NCI-H774 (cell line): ENCODE measurements at regions not wholly inside any gene's neighbourhood (a gene's known extent, or its start where the extent isn't known, plus 50 kb on each side); places are given as distances from the start of the nearest gene placed in this dataset.
"Not testable (repeated sequence)": the region's sequence is repeated elsewhere in the genome, so short reads cannot be mapped to it uniquely, and the experiment has no call there.

Experiments
- DNase-seq: peaks from one replicate; lab custom pipeline; 2025; lab: John Stamatoyannopoulos, UW

DNA sequence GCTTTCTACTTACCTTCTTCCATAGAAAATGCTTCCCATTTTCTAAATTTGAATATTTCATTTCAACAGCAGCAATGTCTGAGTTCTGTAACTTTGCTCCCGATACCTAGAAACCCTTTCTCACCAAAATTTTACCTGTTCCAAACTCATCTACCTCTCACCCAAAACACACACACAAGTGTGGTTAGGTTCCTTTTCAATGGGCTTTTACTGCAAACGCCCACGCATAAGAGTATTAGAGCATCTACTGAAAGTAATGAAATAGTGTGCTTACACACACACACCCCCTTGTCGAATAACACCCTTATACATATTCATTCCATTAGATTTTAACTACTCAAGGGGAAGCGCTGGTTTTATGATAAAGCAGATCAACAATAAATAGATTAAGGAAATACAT lies 610.3 kb upstream of the AADAT start:
- no peak for DNase-seq

DNA sequence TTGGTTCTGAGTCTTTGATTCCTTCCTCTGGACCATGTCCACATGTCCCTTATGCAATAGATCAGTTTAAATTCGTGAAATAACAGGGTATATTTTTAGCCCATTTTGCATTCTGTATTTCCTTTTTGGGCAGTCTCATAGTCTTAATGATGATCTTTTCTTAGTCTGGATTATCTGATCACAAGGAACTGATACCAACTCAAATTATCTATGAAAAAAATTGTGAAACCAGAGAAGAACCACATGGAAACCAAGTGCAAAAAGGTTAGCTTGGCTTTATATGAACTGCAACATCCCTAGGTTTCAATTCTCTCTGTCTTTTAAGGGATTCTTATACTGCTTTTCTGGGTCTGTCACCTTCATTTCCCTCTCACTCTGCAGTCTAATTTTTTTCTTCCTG lies 608.6 kb upstream of the AADAT start:
- no peak for DNase-seq

DNA sequence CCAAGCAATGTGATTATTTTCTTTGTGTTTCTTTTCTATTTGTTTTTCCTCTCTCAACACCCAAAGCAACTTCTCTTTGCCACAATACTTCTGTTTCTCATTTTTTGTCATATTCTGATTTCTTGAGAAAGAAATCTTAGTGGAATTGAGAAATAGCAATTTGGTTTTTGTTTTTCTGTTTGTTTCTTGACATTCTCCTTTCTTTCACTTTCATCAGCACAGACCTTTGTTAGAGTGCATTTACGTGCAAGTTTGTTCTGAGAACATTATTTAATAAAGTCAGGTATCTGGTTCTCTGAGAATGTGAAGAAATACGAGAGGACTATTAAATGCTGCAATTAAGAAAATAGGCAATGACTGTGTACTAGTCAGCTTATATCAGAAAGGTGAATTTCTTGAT lies 608.1 kb upstream of the AADAT start:
- DNase-seq, result no peak

- no peak for DNase-seq
These were observed 607.3 kb upstream of the AADAT start for GRCh38 chr4:170697045-170697444.

DNA sequence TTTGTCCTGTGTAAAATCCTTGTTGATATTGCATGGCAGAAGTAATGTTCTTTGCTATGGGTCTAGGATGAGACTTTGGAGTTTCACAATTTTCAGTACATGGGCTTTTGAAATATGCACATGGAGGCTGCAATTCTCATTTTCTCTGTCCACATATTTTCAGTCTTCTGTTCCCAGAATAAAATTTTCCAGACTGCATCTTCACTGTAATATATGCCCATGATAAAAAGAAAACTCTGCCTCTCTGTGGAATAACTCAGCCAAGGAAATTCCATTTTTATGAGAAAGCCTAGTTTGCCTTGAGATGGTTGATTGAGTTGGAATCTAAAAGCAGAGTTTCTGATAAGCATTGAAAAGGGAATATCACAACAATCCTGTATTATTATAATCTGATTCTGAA lies 601.4 kb upstream of the AADAT start:
- DNase-seq, result no peak

DNA sequence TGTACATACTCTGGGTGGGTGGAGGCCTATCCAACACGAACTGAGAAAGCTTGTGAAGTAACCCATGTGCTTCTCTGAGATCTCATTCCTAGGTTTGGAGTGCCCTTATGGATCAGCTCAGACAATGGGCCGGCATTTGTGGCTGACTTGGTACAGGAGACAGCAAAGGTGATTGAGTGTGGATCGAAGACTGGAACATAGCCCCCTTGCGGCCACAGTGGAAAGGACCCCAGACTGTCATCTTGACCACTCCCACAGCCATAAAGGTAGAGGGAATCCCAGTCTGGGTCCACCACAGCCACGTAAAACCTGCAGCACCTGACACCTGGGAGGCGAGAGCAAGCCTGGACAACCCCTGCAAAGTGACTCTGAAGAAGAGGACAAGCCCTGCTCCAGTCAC lies 598.0 kb upstream of the AADAT start:
- no peak for DNase-seq

GRCh38 chr4:170685701-170686100 lies 595.9 kb upstream of the AADAT start:
- DNase-seq, result not testable (repeated sequence)

- no peak for DNase-seq
These were observed 593.0 kb upstream of the AADAT start for GRCh38 chr4:170682558-170683294.

GRCh38 chr4:170682087-170682486 lies 592.3 kb upstream of the AADAT start:
- DNase-seq, result not testable (repeated sequence)

- DNase-seq, result no peak
These were observed 586.0 kb upstream of the AADAT start for GRCh38 chr4:170675568-170676262.

DNA sequence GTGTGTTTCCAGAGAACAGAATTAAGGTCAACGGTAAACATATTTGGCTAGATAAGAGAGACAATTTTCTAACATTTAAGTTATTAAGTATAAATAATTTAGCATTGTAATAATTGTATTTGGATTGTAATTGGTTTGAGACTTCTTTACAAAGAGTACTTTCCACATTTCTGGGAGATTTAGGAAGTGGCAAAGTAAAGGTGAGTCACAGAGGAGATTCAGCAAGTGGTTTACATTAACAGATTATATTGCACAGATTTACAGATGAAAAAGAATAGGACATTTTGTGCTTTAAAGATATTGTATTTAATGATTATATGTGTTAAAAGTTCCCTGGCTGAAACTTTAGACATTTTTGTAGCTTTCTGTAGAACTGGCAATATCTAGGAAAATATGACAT lies 584.4 kb upstream of the AADAT start:
- no peak for DNase-seq

DNA sequence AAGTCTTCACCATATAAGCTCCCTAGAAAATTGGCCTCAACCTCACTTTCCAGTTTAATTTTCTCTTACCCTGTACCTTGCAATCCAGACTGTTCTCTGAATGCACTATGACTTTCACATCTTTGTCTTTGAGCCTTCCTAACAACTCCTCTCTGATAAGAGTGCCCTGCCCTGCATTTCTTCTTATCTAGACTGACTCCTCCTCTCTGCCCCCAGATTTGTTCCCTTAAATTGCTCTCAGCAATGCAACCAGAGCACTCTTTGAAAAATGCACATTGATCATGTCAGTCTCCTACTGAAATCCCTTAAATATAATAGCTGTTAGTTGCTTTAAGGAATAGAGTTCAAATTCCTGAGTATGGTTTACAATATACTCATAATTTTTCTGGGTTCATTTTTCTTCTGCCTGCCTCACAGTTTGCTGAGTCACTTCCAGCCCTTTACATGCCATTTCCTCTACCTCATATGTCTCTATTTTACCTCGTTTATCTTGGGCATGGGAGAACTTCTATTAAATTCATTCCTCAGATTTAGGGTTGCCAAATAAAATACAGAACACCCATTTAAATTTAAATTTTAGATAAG lies 582.7 kb upstream of the AADAT start:
- DNase-seq, result no peak

DNA sequence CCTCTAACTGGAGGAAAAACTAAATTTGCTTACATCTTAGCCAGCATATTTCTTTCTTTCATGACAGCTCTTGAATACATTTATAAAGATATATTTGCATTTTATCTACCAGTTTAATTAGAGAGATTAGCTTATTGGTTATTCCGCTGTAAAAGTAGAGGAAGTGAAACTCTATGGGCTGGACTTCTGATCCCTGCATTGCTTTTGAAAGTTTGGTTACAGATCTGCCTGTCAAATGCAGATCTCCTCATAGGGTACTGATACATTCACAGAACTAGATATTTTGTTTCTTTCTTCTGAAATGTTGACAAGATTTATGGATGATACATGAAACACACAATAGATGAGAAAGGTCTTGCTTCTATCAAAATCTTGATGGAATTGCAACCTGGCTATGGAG lies 581.4 kb upstream of the AADAT start:
- DNase-seq, result no peak

DNA sequence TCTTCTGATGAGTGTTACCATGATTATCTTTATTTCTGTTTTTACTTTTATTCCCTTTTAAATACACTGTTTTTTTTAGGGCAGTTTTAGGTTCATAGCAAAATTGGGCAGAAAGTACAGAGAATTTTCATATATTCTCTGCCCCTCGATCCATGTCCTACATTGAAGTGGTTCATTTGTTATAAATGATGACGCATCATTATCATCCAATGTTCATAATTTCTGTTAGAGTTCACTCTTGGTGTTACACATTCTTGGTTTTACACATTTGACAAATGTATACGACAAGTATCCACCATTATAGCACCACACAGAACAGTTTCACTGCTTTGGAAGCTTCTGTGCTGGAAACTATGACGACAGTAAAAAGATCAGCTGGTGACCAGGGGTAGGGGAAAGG lies 578.1 kb upstream of the AADAT start:
- DNase-seq, result no peak

DNA sequence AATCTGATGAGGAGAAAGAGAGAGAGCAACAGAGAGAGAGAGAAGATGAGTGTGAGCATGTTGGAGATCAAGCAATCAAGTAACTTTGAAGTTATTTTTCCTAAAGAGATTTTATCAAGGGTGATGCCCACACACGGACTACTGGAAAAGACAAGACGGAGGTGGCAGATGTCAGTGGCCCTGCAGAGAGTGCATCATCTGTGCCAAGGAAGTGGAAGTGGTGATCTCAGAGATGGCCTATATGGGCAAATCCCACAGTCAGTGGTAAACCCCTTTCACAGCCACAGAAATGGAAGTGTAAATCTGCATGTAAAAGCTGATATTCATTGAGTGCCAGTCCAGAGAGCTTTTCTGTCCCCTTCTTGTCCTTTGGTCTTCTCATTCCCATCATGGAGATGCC lies 577.2 kb upstream of the AADAT start:
- no peak for DNase-seq

GRCh38 chr4:170662250-170662649 lies 572.5 kb upstream of the AADAT start:
- DNase-seq, result no peak

DNA sequence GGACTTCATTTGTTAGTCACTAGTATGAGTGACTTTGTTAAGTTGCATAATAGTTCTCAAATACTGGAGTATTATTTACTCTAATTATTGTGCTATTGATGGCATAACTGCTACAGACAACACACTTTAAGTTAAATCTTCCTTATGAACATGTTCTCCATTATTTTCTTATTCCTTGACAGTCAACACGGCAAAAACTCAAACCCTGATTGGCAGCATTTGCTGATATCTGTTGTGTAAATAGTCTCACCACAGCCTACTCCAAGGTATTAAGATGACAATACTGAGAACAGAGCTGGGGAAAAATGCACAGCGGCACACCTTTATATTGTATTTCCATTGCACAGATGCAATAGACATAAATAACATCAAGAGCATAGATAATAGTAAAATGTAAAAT lies 568.0 kb upstream of the AADAT start:
- no peak for DNase-seq

DNA sequence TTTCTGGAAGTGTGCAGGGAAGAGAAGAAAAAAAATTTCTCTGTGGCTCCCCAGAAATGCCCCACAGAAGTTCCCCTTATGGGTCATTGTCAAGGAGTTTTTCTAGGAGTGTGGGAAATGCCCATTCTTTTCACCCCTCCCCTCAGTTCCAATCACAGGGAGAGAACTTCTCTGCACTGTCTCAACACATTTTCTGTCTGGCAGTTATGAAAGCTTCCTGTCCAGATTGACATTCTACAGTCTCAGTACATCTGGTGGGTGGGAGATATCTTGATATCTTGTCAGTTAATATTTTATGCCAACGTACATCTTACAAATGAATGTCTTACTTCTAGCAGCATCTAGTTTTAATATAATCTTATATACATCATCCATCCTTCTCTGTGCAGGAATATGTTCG lies 566.8 kb upstream of the AADAT start:
- DNase-seq, result no peak

- DNase-seq, result no peak
These were observed 562.8 kb upstream of the AADAT start for GRCh38 chr4:170652571-170652970.

- DNase-seq, result no peak
These were observed 562.0 kb upstream of the AADAT start for GRCh38 chr4:170651786-170652185.

- no peak for DNase-seq
These were observed 537.7 kb upstream of the AADAT start for GRCh38 chr4:170627418-170627817.

- DNase-seq, result no peak
These were observed 534.1 kb upstream of the AADAT start for GRCh38 chr4:170623899-170624298.

DNA sequence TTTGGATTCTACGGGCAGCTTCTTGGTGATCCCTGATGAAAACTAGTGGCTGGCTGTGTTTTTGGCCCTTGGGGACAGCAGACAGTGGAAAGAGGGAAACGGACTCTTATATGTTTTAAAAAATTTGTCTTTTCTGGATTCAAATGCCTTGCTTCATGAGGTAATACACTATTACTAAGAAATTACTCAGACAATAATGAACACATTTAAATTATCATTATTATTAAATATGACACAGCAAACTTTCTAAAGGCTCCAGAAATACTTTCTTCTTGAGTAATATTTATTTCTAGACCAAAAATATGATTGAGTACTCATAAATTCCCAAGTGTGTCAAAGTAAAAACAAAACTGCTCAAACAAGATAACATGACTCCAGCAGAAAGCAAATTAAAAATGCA lies 520.7 kb upstream of the AADAT start:
- DNase-seq, result no peak

GRCh38 chr4:170599894-170600293 lies 510.1 kb upstream of the AADAT start:
- DNase-seq, result no peak
